SHP77 treated with DMSO at 0.1 percent for 48 hours (cell line): ENCODE measurements at regions not wholly inside any gene's neighbourhood (a gene's known extent, or its start where the extent isn't known, plus 50 kb on each side); places are given as distances from the start of the nearest gene placed in this dataset.
"Not testable (repeated sequence)": the region's sequence is repeated elsewhere in the genome, so short reads cannot be mapped to it uniquely, and the experiment has no call there.

ENCODE experiments used
- DNase-seq: peaks from one replicate; lab custom pipeline; 2025; lab: John Stamatoyannopoulos, UW

- no peak for DNase-seq
Measured at GRCh38 chr7:97377713-97378112, 260.2 kb downstream of the SDHAF3 start.

GRCh38 chr7:97381815-97382554 lies 264.5 kb downstream of the SDHAF3 start:
- no peak for DNase-seq

GRCh38 chr7:97390052-97390451 lies 272.6 kb downstream of the SDHAF3 start:
- DNase-seq, result no peak

- DNase-seq, result no peak
Measured at GRCh38 chr7:97390915-97391593, 273.6 kb downstream of the SDHAF3 start.

GRCh38 chr7:97401398-97401797 lies 283.9 kb downstream of the SDHAF3 start:
- no peak for DNase-seq

GRCh38 chr7:97405835-97406234 lies 288.3 kb downstream of the SDHAF3 start:
- no peak for DNase-seq

GRCh38 chr7:97407106-97407505 lies 289.6 kb downstream of the SDHAF3 start:
- no peak for DNase-seq

GRCh38 chr7:97409346-97409745 lies 291.8 kb downstream of the SDHAF3 start:
- no peak for DNase-seq

GRCh38 chr7:97418312-97418711 lies 300.8 kb downstream of the SDHAF3 start:
- DNase-seq, result no peak

- no peak for DNase-seq
Measured at GRCh38 chr7:97419898-97420297, 302.4 kb downstream of the SDHAF3 start.

- no peak for DNase-seq
Measured at GRCh38 chr7:97421307-97421930, 303.9 kb downstream of the SDHAF3 start.

GRCh38 chr7:97422046-97422445 lies 304.5 kb downstream of the SDHAF3 start:
- no peak for DNase-seq

GRCh38 chr7:97430006-97430405 lies 301.9 kb upstream of the TAC1 start:
- no peak for DNase-seq

GRCh38 chr7:97439637-97440214 lies 292.2 kb upstream of the TAC1 start:
- no peak for DNase-seq

GRCh38 chr7:97446361-97446760 lies 285.5 kb upstream of the TAC1 start:
- peak; percentile 83 for DNase-seq

- DNase-seq, result not testable (repeated sequence)
Measured at GRCh38 chr7:97449448-97449847, 282.4 kb upstream of the TAC1 start.

GRCh38 chr7:97450516-97450915 lies 281.4 kb upstream of the TAC1 start:
- no peak for DNase-seq

GRCh38 chr7:97454636-97455035 lies 277.2 kb upstream of the TAC1 start:
- no peak for DNase-seq

- DNase-seq, result no peak
Measured at GRCh38 chr7:97457054-97457453, 274.8 kb upstream of the TAC1 start.

- DNase-seq, result no peak
Measured at GRCh38 chr7:97460433-97460832, 271.5 kb upstream of the TAC1 start.

GRCh38 chr7:97461596-97461995 lies 270.3 kb upstream of the TAC1 start:
- no peak for DNase-seq

- no peak for DNase-seq
Measured at GRCh38 chr7:97466071-97466470, 265.8 kb upstream of the TAC1 start.
